ENCODE measurements at regions not wholly inside any gene's neighbourhood (a gene's known extent, or its start where the extent isn't known, plus 50 kb on each side); places are given as distances from the start of the nearest gene placed in this dataset.

- H3K36me3 ChIP-seq = no peaks in the 10 kb centered on the region
- H3K4me3 ChIP-seq = no peak overlapping the region
- WGBS, 4 donors = 85 to 87% (median 86%) methylated on average over 2 of the region's 2 CpGs
- no peak overlapping the region for H3K27ac ChIP-seq
- H3K9me3 ChIP-seq = no peaks in the 10 kb centered on the region
- intact Hi-C loops (cut with DNase I) = no loop called here
- H3K27me3 ChIP-seq = no peaks in the 10 kb centered on the region
- ATAC-seq = no peak
- no peak for DNase-seq
- TF ChIP-seq POLR2A (IDR thresholded peaks at IDR 0.05) (no peak), CTCF (IDR thresholded peaks at IDR 0.05) (no peak)
- H3K4me1 ChIP-seq = no peaks in the 10 kb centered on the region
Measured at GRCh38 chr2:82275599-82275998, 1971.0 kb upstream of the LRRTM1 start.

- intact Hi-C loops (cut with DNase I) = no loop called here
- no peaks in the 10 kb centered on the region for H3K36me3 ChIP-seq
- no peak overlapping the region for H3K27ac ChIP-seq
Measured at GRCh38 chr2:82268446-82268845, 1963.9 kb upstream of the LRRTM1 start.

GRCh38 chr2:82260521-82260920 lies 1956.0 kb upstream of the LRRTM1 start:
- H3K27me3 ChIP-seq = no peaks in the 10 kb centered on the region
- WGBS, 4 donors = 81 to 86% (median 84%) methylated on average over 3 of the region's 3 CpGs
- intact Hi-C loops (cut with DNase I) = no loop called here

More at GRCh38 chr2:82268446-82268845, 1963.9 kb upstream of the LRRTM1 start:
- Histone ChIP-seq H3K4me3 (no peak overlapping the region), H3K9me3 (no peaks in the 10 kb centered on the region), H3K4me1 (no peaks in the 10 kb centered on the region), H3K27me3 (no peaks in the 10 kb centered on the region)
- TF ChIP-seq CTCF (IDR thresholded peaks at IDR 0.05) = no peak
- no peak for TF ChIP-seq POLR2A (IDR thresholded peaks at IDR 0.05)
- ATAC-seq (no peak), DNase-seq (no peak)

GRCh38 chr2:82259551-82259950 lies 1955.0 kb upstream of the LRRTM1 start:
- intact Hi-C loops (cut with DNase I) = no loop called here
- H3K9me3 ChIP-seq = peaks cover 0 to 5% (median 0%) of the 10 kb centered on the region in 12 donors
- no peaks in the 10 kb centered on the region for H3K4me1 ChIP-seq
- ATAC-seq = no peak
- no peak overlapping the region for H3K27ac ChIP-seq
- no peaks in the 10 kb centered on the region for H3K27me3 ChIP-seq
- H3K36me3 ChIP-seq = no peaks in the 10 kb centered on the region
- no peak for DNase-seq
- 52 to 93% (median 83%) methylated on average over 2 of the region's 2 CpGs for WGBS, 4 donors
- TF ChIP-seq CTCF (IDR thresholded peaks at IDR 0.05) (no peak), POLR2A (IDR thresholded peaks at IDR 0.05) (no peak)
- H3K4me3 ChIP-seq = no peak overlapping the region

More at GRCh38 chr2:82260521-82260920, 1956.0 kb upstream of the LRRTM1 start:
- no peak overlapping the region for H3K4me3 ChIP-seq
- TF ChIP-seq CTCF (IDR thresholded peaks at IDR 0.05) (no peak), POLR2A (IDR thresholded peaks at IDR 0.05) (no peak)
- DNase-seq (no peak), ATAC-seq (no peak)
- no peaks in the 10 kb centered on the region for H3K9me3 ChIP-seq
- no peaks in the 10 kb centered on the region for H3K4me1 ChIP-seq
- no peak overlapping the region for H3K27ac ChIP-seq
- H3K36me3 ChIP-seq = no peaks in the 10 kb centered on the region

Data from heart left ventricle (tissue), 16 donors.